GM19351 (cell line): ENCODE measurements at regions not wholly inside any gene's neighbourhood (a gene's known extent, or its start where the extent isn't known, plus 50 kb on each side); places are given as distances from the start of the nearest gene placed in this dataset.
"Not testable (repeated sequence)": the region's sequence is repeated elsewhere in the genome, so short reads cannot be mapped to it uniquely, and the experiment has no call there.

Experiments
- ATAC-seq: cut with Tn5 transposase; IDR thresholded peaks from one replicate; pipeline ENCODE4 v1.9.1; 2021; ENCODE audit warnings: mild to moderate bottlenecking, moderate library complexity; ENCODE audit not compliant: unreplicated experiment

DNA sequence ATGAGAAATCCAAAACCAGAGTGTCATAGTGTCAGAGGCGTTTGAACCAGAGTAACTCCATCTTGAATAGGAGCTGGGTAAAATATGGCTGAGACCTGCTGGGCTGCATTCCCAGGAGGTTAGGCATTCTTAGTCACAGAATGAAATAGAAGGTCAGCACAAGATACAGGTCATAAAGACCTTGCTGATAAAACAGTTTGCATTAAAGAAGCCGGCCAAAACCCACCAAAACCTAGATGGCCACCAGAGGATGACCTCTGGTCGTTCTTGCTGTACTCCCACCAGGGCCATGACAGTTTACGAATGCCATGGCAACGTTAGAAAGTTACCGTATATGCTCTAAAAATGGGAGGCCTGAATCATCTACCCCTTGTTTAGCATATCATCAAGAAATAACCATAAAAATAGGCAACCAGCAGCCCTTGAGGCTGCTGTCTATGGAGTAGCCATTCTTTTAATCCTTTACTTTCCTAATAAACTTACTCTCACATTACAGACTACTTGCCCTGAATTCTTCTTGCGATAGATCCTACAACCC is 67.1 kb upstream of the NANOS1 start:
- ATAC-seq, result not testable (repeated sequence)

DNA sequence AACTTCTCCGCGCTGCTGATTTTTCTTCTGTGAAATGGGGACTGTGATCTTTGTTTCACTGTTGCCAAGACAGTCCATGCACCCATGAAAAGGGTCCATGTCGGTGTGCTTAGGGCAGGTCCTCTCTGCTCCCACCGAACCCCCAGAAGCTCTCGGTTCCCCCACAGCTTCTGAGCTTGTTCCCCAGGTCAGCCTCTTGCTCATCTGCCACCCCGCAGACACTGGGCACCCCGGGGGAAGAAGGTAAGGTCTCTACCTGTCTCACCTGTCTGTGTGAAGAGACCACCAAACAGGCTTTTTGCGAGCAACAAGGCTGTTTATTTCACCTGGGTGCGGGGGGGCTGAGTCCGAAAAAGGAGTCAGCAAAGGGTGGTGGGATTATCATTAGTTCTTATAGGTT is 66.2 kb upstream of the NANOS1 start:
- no peak for ATAC-seq

DNA sequence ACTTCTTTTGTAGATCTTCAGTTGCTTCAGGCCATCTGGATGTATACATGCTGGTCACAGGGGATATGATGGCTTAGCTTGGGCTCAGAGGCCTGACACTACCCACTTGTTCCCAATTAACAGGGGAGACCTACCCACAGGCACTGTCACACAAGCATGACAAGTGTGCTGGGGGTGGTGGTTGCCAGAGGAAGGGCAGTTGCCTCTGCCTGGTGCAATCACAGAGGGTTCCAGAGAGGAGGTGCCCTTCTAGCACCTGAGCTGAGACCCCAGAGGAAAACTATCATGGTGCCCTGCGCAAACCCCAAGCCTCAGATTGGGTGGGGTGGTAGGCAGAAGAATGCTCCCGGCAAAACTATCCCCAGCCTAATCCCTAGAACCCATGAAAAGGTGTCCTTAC is 65.6 kb upstream of the NANOS1 start:
- ATAC-seq, result no peak

- ATAC-seq, result not testable (repeated sequence)
Observed at GRCh38 chr10:118964476-118964875, 65.0 kb upstream of the NANOS1 start.

DNA sequence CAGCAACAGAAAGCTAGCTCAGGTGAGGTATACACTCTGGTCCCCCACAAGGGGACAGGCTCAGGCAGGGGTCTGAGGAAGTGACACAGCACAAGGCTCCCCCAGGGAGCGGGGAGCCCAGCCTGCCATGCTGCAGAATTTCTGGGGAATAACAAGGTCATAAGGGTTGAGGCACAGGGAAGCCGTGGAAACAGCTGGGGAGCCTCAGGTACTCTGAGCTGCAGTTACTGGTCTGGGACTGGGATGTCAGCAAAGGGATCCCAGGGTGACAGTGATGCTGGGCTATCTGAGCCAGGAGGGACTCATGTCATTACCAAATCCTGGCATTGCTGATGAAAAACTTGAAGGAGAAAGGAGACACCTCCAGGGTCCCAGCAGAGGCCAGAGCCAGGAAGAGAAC is 64.4 kb upstream of the NANOS1 start:
- no peak for ATAC-seq

- ATAC-seq, result no peak
Observed at GRCh38 chr10:118965645-118966044, 63.9 kb upstream of the NANOS1 start.

DNA sequence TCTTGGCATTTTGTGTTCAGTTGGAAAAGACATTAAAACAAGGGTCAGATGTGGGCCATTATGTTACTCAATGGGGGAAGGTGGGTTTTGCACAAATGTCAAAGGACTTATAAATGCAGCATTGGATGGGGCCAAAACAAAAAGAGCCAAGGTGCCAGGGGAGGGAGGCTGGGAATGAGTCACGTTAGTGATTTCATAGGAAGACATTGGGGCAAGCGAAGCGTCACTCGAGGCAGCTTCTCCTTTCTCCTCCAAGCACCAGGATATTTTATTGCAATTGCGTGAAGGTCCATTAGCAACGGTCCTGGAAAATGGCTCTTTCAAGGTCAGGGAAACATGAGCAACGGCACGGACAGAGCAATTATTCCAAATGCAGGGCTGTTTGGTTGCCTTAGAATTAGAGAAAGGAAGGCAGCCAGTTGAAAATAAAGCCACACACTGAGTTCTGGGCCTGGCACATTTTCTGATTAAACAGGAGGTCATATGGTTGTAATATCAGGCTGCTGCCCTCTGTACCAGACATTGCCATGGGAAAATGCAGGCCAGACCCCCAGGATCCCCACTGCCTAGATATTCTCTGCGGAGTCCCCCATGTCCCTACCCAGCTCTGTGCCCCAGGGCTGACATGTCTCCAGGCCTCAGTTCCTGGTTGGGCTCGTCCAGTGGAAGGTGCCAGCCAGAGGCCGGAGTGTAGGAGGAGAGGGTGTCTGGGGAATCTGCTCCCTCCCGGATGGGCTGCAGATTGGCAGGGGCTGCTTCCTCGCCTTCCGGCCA is 63.3 kb upstream of the NANOS1 start:
- ATAC-seq, result no peak

DNA sequence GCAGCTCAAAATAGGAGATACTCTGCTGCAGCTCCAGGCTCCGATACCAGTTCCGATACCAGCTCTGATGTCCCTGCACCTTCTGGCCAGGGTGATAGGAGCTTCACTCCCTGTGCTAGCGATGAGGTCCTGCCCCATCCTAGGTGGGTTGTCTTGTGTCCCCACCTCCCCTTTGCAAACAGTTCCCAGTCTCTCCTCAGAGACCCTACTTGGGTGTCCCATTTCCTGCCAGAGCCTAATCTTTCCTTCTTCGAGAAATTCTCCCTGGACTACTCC is 62.7 kb upstream of the NANOS1 start:
- no peak for ATAC-seq

GRCh38 chr10:118967160-118967559 is 62.4 kb upstream of the NANOS1 start:
- no peak for ATAC-seq

GRCh38 chr10:118968060-118968459 is 61.5 kb upstream of the NANOS1 start:
- no peak for ATAC-seq

- ATAC-seq, result no peak
Observed at GRCh38 chr10:118968482-118968881, 61.0 kb upstream of the NANOS1 start.

- no peak for ATAC-seq
Observed at GRCh38 chr10:118969014-118969413, 60.5 kb upstream of the NANOS1 start.

- no peak for ATAC-seq
Observed at GRCh38 chr10:118970770-118971169, 58.7 kb upstream of the NANOS1 start.

- ATAC-seq, result peak; percentile 62
Observed at GRCh38 chr10:118971187-118971586, 58.3 kb upstream of the NANOS1 start.

GRCh38 chr10:118971876-118972275 is 57.6 kb upstream of the NANOS1 start:
- no peak for ATAC-seq

DNA sequence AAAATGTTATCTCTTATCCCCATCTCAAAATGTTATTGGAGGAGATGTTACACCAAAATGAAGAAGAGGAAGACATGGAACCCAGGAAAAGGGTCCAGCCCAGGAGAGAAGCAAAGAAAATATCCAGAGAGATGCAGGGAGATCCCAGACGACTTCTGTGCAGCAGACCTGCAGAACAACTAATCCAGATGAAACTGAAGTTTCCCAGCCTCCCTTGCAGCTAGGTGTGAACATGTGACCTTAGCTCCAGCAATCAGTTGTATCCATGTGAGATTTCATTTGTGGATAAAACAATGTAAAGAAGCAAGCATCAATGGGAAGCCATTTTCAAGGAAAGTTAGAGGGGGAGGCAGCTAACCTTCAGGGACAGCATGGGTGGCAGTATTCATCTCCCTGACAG is 55.8 kb upstream of the NANOS1 start:
- no peak for ATAC-seq

DNA sequence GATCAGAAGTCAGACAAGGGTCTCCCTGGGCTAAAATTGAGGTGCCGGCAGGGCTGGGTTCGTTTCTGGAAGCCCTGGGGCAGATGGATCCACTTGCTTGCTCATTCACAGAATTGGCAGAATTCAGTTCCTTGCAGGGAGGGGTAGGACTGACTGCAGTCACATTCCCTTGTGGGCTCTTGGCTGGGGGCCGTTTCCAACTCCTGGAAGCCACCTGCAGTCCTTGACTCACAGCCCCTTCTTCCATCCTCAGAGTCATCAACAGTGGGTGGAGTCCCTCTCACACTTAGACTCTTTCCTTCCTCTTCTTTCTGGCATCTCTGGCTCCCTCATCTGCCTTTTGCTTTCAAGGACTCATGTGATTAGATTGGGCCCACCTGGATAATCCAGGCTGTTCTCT is 54.6 kb upstream of the NANOS1 start:
- no peak for ATAC-seq

DNA sequence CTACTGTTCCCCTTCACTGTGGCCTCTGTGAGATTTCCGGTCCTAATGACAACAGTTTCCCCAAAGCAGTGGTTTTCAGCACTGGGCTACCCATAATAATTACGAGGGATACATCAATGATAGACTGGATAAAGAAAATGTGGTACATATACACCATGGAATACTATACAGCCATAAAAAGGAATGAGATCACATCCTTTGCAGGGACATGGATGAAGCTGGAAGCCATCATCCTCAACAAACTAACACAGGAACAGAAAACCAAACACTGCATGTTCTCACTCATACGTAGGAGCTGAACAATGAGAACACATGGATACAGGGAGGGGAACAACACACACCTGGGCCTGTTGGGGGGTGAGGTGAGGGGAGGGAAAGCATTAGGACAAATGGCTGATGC is 53.3 kb upstream of the NANOS1 start:
- ATAC-seq, result not testable (repeated sequence)

DNA sequence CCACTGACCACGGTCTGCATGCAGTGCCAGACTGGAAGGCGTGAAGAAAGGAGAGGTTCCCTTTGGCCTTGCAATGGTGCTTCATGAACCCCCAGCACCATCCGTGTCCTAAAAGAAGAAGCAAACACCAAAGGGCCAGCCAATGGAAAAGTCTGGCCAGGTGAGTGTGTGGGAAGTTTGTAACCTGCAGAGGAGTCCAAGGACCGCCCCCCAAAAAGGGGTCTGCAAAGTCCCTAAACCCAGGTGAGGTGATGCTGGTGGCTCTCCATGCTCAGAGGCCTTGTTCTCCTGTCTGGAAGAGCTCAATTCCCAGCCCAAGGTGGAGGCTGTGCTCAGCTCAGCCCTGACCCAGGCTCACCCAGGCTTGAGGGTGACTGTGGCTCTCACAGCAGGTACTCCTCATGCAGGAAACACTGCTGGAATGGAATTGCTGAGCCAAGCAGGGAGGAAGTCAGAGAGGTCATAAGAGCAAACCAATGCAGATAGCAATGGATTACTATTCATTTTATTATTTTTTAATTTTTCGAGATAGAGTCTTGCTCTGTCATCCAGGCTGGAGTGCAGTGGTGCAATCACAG is 52.4 kb upstream of the NANOS1 start:
- no peak for ATAC-seq

GRCh38 chr10:118977835-118978234 is 51.7 kb upstream of the NANOS1 start:
- no peak for ATAC-seq

DNA sequence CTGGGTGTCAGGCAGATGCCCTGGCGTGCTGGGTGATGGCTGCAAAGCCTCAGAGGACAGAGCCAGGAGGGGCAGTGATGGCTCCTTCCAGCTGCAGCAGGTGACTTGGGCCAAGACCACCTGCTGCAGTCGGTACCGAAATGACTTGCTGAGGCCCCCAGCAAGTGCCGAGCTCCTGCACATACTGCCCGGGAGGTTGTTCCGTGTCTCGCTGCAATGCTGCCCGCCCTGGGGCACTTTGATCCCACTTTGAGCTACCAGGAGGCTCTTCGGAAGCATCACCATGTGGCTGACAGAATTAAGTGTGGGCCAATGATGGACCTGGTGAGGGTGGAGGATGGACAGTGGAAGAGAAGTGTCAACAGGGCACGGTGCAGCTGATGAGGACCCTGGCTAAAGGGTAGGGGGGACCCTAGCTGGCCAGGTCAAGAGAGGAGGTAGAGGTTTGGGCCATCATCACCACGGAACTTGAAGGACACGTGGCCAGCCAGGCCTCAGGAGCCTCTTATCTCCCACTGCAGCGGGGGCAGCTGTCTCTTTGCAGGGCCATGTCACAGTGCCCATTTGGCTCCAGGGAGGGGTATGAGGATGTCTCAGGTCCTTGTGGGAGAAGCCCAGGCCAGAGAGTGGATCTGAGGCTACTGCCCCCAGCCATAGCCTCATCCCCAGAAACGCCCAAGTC is 51.1 kb upstream of the NANOS1 start:
- no peak for ATAC-seq

DNA sequence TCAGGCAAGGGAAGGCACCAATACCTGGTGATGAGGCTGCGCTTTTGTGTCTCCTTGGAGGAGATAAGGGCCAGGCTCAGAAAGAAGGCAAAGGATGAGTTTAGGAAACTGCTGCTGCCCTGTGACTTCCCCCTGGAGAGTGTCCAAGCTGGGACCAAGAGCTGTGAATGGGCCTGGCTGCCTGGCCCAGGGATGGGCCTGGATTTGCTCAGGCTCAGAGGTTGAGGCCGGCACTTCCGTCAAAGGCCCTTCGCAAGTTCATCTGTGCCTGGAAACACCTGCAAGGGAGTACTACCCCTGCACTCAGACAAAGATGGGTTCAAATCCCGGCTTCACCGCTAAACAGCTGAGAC is 50.5 kb upstream of the NANOS1 start:
- no peak for ATAC-seq
